ENCODE measurements at regions not wholly inside any gene's neighbourhood (a gene's known extent, or its start where the extent isn't known, plus 50 kb on each side); places are given as distances from the start of the nearest gene placed in this dataset.

- DNase-seq, result no peak
Measured at GRCh38 chr2:238584617-238585016, 157.9 kb downstream of the ASB1 start.

- DNase-seq, result no peak
Measured at GRCh38 chr2:238585836-238586821, 159.4 kb downstream of the ASB1 start.

- DNase-seq, result no peak
Measured at GRCh38 chr2:238586931-238587775, 160.4 kb downstream of the ASB1 start.

- DNase-seq, result no peak
Measured at GRCh38 chr2:238587776-238588660, 161.3 kb downstream of the ASB1 start.

GRCh38 chr2:238589591-238590460 is 163.1 kb downstream of the ASB1 start:
- no peak for DNase-seq

GRCh38 chr2:238591732-238592131 is 165.0 kb downstream of the ASB1 start:
- no peak for DNase-seq

- no peak for DNase-seq
Measured at GRCh38 chr2:238593236-238593635, 166.5 kb downstream of the ASB1 start.

- no peak for DNase-seq
Measured at GRCh38 chr2:238593678-238594077, 167.0 kb downstream of the ASB1 start.

GRCh38 chr2:238594796-238595749 is 168.3 kb downstream of the ASB1 start:
- DNase-seq, result no peak

- no peak for DNase-seq
Measured at GRCh38 chr2:238595750-238596570, 169.2 kb downstream of the ASB1 start.

GRCh38 chr2:238596571-238597551 is 170.1 kb downstream of the ASB1 start:
- no peak for DNase-seq

- no peak for DNase-seq
Measured at GRCh38 chr2:238597638-238598528, 171.2 kb downstream of the ASB1 start.

GRCh38 chr2:238598802-238599530 is 172.2 kb downstream of the ASB1 start:
- DNase-seq, result no peak

GRCh38 chr2:238599549-238600505 is 173.1 kb downstream of the ASB1 start:
- no peak for DNase-seq
